ENCODE measurements at regions not wholly inside any gene's neighbourhood (a gene's known extent, or its start where the extent isn't known, plus 50 kb on each side); places are given as distances from the start of the nearest gene placed in this dataset.

DNA sequence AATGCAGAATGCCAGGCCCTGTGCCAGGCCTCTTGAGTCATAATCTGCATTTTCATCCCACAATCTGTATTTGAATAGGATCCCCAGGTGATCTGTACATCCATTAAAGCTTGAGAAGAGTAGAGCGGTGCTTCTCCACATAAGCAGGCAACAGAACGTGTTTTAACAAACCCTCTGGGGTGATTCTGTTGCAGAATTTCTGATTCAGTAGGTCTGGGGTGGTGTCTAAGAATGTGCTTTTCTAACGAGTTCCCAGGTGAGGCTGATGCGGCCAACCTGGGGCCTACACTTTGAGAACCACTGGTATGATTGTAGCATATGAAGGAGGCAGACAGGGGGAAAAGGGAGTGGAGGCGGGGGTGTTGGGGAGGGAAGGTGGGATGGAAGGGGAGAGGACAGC is 78.4 kb upstream of the POU3F1 start:
- Mint-ChIP-seq H3K4me3 (no peak overlapping the region), H3K4me1 (no peaks in the 10 kb centered on the region), H3K27ac (peak overlapping the region in 1 of 6 donors; percentile 47), H3K27me3 (peaks cover 0 to 37% (median 34%) of the 10 kb centered on the region in 3 donors), H3K36me3 (no peaks in the 10 kb centered on the region), H3K9me3 (no peaks in the 10 kb centered on the region)
- ATAC-seq (ENCODE audit: low read depth in 2 of 2), result no peak
- DNase-seq, result no peak

DNA sequence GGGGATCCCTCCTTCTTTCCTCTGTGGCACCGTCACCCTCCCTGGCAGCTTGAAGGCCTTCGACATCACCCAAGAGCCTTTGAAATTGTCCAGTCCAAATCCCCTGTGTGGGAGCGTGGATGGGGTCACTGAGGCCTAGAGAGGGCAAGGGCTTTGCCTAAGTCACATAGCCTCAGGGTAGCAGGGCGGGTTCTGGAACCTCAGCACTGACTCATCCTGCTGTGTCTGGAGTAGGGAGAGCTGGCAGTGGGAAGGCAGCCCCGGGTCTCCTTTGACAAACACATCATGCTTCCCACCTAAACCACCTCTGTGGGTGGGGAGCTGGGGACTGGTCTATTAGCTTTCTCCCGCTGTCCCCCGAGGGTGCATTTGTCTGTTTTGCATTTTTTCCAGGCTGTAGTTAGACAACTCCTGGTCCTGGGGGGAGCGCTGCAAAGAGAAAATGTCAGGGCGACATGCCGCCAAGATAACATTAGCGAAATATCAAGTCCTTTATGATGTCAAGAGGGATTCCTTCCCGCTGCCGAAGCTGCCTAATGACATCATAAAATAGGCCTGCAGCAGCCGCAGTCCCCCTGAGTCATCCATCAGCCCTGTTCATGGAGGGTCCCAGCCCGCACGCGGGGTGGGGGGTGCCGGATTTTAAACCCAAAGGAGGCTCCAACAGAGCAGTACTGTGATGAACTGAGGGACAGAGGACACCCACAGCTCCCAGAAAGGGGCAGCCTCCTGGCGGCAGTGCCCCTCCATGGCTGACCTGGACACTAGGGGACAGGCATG is 77.0 kb upstream of the POU3F1 start:
- Mint-ChIP-seq H3K36me3 (no peaks in the 10 kb centered on the region), H3K27me3 (peaks cover 0 to 38% (median 32%) of the 10 kb centered on the region in 3 donors), H3K27ac (no peak overlapping the region), H3K4me3 (no peak overlapping the region), H3K9me3 (no peaks in the 10 kb centered on the region), H3K4me1 (no peaks in the 10 kb centered on the region)
- ATAC-seq (ENCODE audit: low read depth in 2 of 2), result no peak
- no peak for DNase-seq

DNA sequence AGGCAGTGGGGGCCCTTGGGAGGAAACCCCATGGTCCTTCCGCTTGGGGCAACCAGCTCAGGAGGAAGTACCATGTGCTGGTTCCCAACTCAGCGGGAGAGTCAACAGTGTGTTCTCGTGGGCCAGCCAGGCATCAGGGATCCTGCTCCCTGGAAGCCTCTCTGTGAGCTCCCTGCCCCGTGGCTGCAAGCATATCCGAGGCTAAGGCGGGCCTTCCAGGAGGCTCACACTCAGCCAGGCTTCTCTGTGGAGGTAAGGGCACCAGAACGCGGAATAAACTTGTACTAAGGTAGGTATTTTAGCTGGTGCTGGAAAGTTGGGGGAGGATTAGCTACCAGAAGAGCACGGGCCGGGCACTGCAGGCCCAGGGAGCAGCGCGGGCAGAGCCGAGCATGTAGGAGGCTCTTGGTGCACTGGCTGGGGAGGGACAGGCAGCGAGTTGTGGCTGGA is 74.7 kb upstream of the POU3F1 start:
- Mint-ChIP-seq H3K27me3 (peaks cover 4 to 27% (median 24%) of the 10 kb centered on the region in 3 donors), H3K4me3 (no peak overlapping the region), H3K4me1 (no peaks in the 10 kb centered on the region), H3K9me3 (no peaks in the 10 kb centered on the region), H3K36me3 (no peaks in the 10 kb centered on the region), H3K27ac (no peak overlapping the region)
- DNase-seq (no peak), ATAC-seq (ENCODE audit: low read depth in 2 of 2) (no peak)

DNA sequence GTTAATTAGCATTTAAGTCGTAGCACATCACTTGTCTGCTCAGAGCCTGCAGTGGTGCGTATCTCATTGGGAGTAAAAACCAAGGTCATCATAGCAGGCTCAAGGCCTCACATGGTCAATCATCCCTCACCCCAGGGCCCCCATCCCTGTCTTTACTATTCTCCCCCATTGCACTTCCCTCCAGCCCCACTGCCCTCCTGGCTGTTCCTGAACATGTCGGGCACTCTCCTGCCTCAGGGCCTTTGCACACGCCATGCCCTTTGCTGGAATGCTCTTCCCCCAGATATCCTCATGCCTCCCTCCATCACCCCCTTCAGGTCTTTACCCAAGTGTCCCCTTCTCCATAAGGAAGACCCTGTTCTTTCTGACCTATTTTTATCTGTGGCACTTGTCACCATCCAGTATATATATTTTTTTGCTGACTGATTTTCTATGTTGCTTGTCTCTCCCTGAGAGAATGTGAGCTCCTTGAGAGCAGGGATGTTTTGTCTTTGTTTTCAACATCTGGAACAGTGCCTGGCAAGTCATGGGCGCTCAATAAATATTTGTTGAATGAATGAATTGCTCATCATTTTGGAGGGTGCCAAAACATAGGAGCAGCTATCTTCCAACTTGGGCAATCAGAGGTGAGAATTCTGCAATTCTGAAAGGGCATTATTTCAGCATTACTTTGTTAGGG is 74.1 kb upstream of the POU3F1 start:
- Mint-ChIP-seq H3K27ac (no peak overlapping the region), H3K4me1 (no peaks in the 10 kb centered on the region), H3K9me3 (no peaks in the 10 kb centered on the region), H3K27me3 (peaks cover 4 to 26% (median 24%) of the 10 kb centered on the region in 3 donors), H3K4me3 (no peak overlapping the region), H3K36me3 (no peaks in the 10 kb centered on the region)
- DNase-seq, result no peak
- ATAC-seq (ENCODE audit: low read depth in 2 of 2), result no peak

DNA sequence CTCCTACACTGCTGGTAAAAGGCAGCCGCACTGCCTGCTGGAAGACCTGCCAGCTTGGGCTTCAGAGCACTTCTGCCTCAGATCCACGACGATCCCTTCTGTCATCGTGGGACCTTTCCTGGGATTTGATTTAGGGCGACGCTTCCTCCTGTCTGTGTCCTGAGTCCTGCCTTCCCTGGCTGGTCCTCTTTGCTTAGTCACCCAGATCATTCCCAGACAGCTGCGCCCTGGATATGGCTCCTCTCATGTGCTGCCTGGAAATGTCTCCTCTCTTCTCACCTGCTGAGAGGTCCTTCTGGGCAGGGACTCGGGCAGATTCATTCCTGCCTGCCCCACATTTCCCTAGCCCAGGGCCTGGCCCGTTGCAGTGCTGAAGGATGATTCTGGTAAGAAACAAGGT is 72.4 kb upstream of the POU3F1 start:
- no peaks in the 10 kb centered on the region for H3K4me1 Mint-ChIP-seq
- H3K9me3 Mint-ChIP-seq, result no peaks in the 10 kb centered on the region
- H3K27ac Mint-ChIP-seq, result peak overlapping the region in 1 of 6 donors; percentile 76
- H3K4me3 Mint-ChIP-seq, result peak overlapping the region in 1 of 8 donors; percentile 37
- peaks cover 10 to 13% (median 10%) of the 10 kb centered on the region in 3 donors for H3K27me3 Mint-ChIP-seq
- DNase-seq (no peak), ATAC-seq (ENCODE audit: low read depth in 2 of 2) (no peak)
- no peaks in the 10 kb centered on the region for H3K36me3 Mint-ChIP-seq

DNA sequence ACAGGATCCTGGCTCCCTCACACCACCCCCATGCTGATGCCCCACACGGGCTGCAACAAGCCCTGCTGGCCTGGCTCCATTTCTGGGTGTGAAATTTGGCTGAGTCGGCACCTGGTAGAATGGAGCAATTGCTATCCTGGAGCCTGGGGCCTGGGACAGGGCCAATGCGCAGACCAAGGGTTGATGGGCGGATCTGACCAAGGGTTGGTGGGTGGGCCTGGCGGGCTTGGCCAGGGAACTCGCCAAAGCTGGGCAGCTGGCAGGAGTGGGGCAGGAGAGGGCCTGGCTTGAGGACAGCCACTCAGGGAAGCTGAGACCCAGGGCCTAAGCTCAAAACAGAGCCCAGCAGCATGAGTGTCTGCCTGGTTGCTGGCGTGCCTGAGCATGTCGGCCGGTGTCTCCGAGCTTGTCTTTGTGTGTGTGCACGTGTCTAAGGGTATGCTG is 70.9 kb upstream of the POU3F1 start:
- H3K27ac Mint-ChIP-seq, result no peak overlapping the region
- peaks cover 0 to 2% (median 0%) of the 10 kb centered on the region in 7 donors for H3K9me3 Mint-ChIP-seq
- no peaks in the 10 kb centered on the region for H3K36me3 Mint-ChIP-seq
- no peaks in the 10 kb centered on the region for H3K4me1 Mint-ChIP-seq
- H3K4me3 Mint-ChIP-seq, result no peak overlapping the region
- no peak for ATAC-seq (ENCODE audit: low read depth in 2 of 2)
- peaks cover 10 to 16% (median 10%) of the 10 kb centered on the region in 3 donors for H3K27me3 Mint-ChIP-seq
- no peak for DNase-seq

DNA sequence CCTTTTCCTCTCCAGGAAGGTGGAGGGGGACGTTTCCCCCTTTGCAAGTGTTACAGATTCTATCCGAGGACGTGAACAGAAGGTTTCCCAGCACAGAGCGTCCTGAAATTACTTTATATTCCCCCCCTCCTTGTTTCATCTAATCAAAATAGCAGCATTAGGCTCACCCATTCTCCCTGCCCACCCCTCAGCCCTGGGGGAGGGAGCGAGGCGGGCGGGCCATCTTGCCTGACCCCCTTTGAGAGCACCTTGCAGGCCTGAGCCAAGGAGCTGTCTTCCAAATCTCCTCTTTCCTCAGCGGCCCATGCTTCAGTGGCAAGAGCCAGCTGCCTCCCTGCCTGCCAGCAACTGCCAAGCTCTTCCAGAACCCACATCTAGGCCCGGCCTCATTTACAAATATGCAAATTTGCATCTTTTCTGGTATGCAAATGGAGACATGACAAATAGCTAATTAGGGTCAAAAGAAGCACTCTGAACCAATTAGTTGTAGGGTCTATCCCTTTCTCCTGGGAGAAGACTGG is 69.1 kb upstream of the POU3F1 start:
- DNase-seq (no peak), ATAC-seq (ENCODE audit: low read depth in 2 of 2) (no peak)
- H3K27ac Mint-ChIP-seq, result no peak overlapping the region
- H3K27me3 Mint-ChIP-seq, result peaks cover 18 to 26% (median 24%) of the 10 kb centered on the region in 3 donors
- no peaks in the 10 kb centered on the region for H3K36me3 Mint-ChIP-seq
- no peaks in the 10 kb centered on the region for H3K4me1 Mint-ChIP-seq
- peaks cover 0 to 2% (median 0%) of the 10 kb centered on the region in 7 donors for H3K9me3 Mint-ChIP-seq
- no peak overlapping the region for H3K4me3 Mint-ChIP-seq

DNA sequence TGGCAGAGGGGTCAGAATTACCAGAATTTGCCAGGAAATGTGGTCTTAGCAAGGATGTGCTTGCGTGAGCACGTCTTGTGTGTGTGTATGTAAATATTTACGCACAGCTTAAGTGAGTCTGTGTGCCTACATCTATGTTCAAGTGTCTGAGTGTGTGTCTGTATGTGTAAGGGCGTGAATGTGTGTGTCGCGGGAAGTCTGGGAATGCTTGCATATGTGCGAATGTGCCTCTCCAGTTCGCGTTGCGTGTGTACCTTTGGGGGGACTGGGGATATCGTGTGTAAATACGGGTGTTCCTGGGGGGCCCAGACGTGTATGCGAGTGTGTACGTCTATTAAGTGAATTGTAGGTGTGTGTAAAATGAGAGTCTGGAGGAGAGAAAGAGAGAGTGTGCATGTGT is 68.6 kb upstream of the POU3F1 start:
- H3K27ac Mint-ChIP-seq, result no peak overlapping the region
- no peaks in the 10 kb centered on the region for H3K36me3 Mint-ChIP-seq
- peaks cover 22 to 28% (median 25%) of the 10 kb centered on the region in 3 donors for H3K27me3 Mint-ChIP-seq
- H3K9me3 Mint-ChIP-seq, result peaks cover 0 to 5% (median 0%) of the 10 kb centered on the region in 7 donors
- ATAC-seq (ENCODE audit: low read depth in 2 of 2) (no peak), DNase-seq (no peak)
- no peaks in the 10 kb centered on the region for H3K4me1 Mint-ChIP-seq
- H3K4me3 Mint-ChIP-seq, result no peak overlapping the region

DNA sequence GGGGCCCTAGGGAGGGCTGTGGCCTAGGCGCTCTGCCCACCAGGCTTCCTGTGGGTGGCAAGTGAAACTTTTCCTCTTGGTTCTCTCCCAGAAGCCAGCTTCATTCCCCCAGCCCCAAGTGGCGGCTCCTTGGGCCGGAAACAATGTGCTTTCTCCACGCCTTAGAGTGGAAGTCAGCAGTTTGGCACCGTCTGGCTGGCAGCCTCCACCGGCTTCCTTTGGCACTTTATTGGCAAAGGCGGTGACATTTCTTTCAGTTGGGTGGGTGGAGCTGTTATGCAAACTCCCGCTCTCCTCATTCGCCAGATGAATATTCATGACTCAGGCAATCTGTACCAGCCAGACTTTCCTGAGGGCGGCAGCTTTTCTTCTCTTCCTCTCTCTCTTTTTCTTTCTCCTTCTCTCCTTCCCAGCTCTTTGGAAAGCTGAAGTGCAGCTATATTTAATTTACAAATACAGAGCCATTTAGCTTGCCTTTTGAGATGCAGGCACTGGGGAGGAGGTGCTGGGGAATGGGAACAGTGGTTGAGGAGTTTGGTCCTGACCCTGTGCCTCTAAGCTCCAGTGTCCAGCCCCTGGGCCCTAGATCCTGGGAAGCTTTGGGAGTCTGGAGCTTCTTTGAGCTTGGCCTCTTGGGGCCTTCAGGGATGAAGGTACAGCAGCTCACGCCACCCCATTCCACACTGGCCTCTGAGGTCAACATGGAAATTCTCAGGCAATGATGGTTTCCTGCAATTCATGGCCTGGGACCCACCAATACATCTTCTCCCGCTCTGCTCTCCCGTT is 67.8 kb upstream of the POU3F1 start:
- no peak overlapping the region for H3K4me3 Mint-ChIP-seq
- no peak overlapping the region for H3K27ac Mint-ChIP-seq
- H3K4me1 Mint-ChIP-seq, result no peaks in the 10 kb centered on the region
- H3K36me3 Mint-ChIP-seq, result no peaks in the 10 kb centered on the region
- DNase-seq (no peak), ATAC-seq (ENCODE audit: low read depth in 2 of 2) (no peak)
- peaks cover 0 to 6% (median 0%) of the 10 kb centered on the region in 7 donors for H3K9me3 Mint-ChIP-seq
- peaks cover 23 to 28% (median 23%) of the 10 kb centered on the region in 3 donors for H3K27me3 Mint-ChIP-seq

DNA sequence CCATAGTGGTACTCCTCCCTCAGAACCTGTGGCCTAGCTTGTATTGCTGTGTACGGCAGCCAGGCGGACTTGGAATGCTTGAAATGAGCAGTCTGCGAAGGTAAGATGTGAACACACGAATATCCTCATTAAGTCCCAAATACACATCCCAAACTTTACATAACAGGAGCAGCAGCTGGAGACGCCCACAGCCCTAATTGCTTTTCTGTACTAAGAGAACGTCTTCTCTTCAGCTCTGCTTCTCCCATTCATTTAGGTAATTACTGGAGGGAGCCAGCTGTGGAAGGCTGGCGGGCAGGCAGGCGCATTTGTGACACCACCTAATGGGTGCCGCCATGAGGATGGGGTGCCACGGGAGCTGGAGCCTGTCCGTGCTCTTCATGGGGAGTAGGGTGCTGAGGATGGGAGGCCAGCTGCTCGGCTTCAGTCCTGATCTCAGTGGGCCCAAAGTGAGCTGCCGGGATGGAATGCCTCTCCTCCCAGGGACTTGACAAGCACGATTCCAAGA is 66.6 kb upstream of the POU3F1 start:
- DNase-seq, result no peak
- Mint-ChIP-seq H3K36me3 (no peaks in the 10 kb centered on the region), H3K27me3 (peaks cover 15 to 23% (median 22%) of the 10 kb centered on the region in 3 donors), H3K4me3 (no peak overlapping the region), H3K4me1 (no peaks in the 10 kb centered on the region), H3K27ac (no peak overlapping the region), H3K9me3 (peaks cover 0 to 6% (median 0%) of the 10 kb centered on the region in 7 donors)
- no peak for ATAC-seq (ENCODE audit: low read depth in 2 of 2)

DNA sequence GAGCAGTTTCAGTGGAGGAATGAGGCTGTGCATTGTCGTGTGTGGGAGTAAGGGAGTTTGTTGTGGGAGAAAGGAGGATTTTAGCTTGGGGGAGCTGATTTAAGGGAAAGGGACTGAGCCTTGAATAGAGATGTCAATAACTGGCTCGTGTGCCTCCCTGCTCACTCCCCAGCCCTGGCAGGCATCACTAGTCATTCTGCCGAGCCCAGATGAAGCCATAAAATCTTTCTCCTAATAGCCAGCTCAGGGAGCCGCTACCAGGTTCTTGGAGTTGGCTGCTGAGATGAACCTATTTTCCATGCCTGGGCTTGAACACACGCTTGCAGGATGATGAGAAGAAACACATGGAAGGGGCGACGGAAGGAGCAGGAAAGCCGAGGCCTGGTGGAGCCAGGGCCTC is 65.0 kb upstream of the POU3F1 start:
- DNase-seq, result no peak
- peaks cover 0 to 6% (median 0%) of the 10 kb centered on the region in 7 donors for H3K9me3 Mint-ChIP-seq
- ATAC-seq (ENCODE audit: low read depth in 2 of 2), result no peak
- no peaks in the 10 kb centered on the region for H3K36me3 Mint-ChIP-seq
- no peak overlapping the region for H3K27ac Mint-ChIP-seq
- no peak overlapping the region for H3K4me3 Mint-ChIP-seq
- no peaks in the 10 kb centered on the region for H3K4me1 Mint-ChIP-seq
- H3K27me3 Mint-ChIP-seq, result peaks cover 22 to 31% (median 26%) of the 10 kb centered on the region in 3 donors

DNA sequence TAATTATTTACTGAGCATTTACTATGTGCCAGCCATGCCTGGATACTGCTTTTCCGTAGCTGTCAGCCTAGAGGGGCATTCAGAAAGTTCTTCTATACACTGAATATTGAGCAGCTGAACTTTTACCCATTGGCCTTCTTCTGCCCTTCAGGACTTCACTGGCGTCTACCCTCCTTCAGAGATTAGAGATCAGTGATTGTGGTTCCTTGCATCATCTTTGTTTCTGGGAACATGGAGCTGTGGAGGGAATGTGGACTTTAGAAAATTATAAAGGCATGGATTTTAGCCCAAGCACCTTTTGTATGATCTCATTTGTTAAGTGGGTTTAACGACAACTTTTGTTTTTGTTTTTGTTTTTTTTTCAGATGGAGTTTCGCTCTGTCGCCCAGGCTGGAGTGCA is 58.7 kb upstream of the POU3F1 start:
- Mint-ChIP-seq H3K4me1 (no peaks in the 10 kb centered on the region), H3K9me3 (peaks cover 0 to 2% (median 0%) of the 10 kb centered on the region in 7 donors), H3K4me3 (no peak overlapping the region), H3K27ac (no peak overlapping the region), H3K27me3 (peaks cover 13 to 42% (median 33%) of the 10 kb centered on the region in 3 donors), H3K36me3 (no peaks in the 10 kb centered on the region)
- DNase-seq, result no peak
- no peak for ATAC-seq (ENCODE audit: low read depth in 2 of 2)

DNA sequence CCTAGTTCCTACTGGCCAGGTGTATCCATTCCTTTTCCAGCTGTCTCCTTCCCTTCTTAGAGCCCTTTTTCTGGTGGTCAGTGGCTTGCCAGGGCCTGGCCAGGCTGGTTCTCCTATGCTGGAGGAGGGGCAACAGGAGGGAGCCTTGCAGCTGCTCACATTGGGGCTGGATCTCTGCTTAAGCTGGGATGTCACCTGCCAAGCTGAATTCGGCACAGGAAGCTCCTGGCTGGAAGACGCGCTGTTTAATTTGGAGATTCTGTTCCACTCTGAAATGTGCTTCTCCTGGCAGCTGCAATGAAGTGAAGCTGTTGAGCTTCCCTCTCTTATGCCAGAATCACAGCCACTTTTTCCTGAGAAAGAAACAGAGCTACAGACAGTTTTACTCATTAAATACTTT is 56.0 kb upstream of the POU3F1 start:
- no peak for DNase-seq
- Mint-ChIP-seq H3K27me3 (peaks cover 6 to 41% (median 33%) of the 10 kb centered on the region in 3 donors), H3K9me3 (peaks cover 0 to 4% (median 0%) of the 10 kb centered on the region in 7 donors)

More for the DNA sequence above, 56.0 kb upstream of the POU3F1 start:
- Mint-ChIP-seq H3K27ac (no peak overlapping the region), H3K36me3 (no peaks in the 10 kb centered on the region), H3K4me3 (no peak overlapping the region), H3K4me1 (no peaks in the 10 kb centered on the region)
- no peak for ATAC-seq (ENCODE audit: low read depth in 2 of 2)

All from naive B cell (primary cell).